Stimulated activated CD4-positive, alpha-beta T cell treated with anti-CD3 and anti-CD28 coated beads, Interleukin-1b, Interleukin-23, amount 100 ng/mL, for 4 hours (primary cell): ENCODE measurements at regions not wholly inside any gene's neighbourhood (a gene's known extent, or its start where the extent isn't known, plus 50 kb on each side); places are given as distances from the start of the nearest gene placed in this dataset.
A peak's percentile ranks its signal among the peaks of the same experiment; 100 is the strongest.

Experiments used
- DNase-seq, 2 donors: peaks; one replicate each; pipeline ENCODE4 v3.0.0-alpha.2; 2020; ENCODE audit warnings: low read depth in 2 of 2

GRCh38 chr9:127553793-127554192 lies 58.3 kb upstream of the STXBP1 start:
- DNase-seq: no peak

DNA sequence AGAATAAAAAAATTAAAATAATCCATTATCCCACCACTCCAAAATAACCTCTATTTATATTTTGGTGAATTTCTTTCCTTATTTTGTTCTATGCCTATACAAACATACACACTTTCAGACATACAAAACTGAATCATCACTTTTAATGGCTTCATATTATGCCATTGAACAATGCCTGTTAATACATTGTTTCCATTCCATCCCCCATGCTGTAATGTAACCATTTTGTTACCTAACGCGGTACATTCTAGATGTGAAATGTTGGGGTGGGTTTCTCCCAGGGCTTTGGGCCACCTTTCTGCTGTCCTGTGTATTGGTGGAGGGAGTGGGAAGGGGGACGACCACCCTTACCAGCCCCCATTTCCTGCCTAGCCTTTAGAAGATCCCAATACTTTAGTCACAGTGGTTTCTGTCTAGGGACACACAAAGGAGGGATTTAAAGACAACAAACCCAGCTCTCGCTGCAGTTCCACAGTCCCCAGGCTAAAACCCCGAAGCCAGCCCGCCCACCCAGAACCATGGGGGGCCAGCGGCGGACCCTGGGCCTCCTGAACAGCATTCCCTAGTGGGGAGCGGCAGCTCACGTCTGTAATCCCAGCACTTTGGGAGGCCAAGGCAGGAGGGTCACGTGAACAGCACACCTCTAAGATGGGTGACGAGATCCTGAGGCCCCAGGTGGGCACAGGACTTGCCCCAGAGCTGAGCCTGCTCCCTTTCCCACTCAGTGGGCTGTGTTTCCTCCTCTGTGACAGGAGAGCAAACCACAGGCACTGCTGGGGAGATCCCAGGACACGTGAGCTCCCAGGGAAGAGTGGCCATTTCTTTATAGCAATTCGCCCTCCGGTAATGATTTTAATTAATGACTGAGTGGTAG lies 56.9 kb upstream of the STXBP1 start:
- DNase-seq: no peak

DNA sequence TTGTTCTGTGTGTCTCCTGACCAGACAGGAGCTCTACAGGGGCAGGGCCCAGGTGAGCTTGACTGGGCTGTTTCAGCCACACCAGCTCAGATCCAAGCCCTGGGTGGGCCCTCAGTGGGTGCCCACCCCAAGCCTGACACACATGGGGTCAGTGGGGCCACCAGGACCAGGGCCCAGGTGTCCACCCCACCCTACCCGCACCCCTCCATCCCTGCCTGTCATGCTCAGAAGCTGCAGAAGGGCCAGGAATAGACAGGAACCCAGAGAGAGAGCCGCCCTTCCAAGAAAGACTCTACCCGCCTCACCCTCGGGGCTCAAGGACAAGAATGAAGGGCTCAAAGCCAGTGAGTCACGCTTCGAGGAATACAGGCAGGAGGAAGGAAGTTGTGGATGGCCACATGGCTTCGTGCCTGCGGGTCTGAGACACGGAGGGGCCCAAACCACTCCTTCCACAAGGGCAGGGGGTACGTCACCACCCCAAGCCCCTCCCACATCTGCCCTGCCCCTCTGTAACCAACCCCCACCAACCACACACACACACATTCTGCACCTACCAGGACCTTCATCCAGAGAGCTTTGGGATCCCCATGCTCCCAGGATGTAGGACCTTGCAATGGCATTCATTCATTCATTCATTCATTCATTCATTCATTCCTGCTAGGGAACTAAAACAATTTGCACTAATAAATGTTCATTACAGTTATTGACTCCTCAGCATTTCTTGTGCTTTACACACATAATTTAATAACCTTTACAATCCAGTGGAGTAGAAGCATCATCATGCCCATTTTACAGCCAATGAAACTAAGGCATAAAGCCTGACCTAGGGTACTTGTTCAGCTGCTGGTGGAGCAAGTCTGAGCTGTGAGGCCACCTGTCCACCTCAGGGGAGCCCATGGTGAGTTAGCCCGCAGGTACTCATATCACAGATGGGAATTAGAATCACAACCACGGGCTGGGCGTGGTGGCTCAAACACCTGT lies 55.9 kb upstream of the STXBP1 start:
- DNase-seq: peak in 1 of 2 donors; percentile 42

- DNase-seq: no peak
Measured at GRCh38 chr9:127556871-127557270, 55.2 kb upstream of the STXBP1 start.

DNA sequence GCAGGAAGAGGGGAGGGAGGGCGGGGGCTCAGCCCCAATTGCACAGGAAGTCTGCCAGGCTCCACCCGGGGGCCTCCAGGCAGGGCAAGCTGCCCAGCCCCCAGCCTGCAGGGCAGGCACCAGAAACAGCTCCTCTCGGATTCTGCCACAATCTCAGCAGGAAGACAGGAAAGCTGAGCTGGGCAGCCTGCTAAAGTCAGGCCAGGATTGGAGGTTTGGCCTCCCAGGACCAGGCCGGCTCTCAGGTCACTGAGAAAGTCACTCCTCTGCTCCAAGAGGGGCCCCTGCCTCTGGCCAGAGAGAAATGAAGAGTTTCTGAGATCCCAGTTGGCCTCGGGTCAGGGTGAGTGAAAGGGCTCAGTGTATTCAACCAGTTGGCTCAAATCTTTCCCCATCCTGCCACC lies 54.6 kb upstream of the STXBP1 start:
- DNase-seq: no peak

DNA sequence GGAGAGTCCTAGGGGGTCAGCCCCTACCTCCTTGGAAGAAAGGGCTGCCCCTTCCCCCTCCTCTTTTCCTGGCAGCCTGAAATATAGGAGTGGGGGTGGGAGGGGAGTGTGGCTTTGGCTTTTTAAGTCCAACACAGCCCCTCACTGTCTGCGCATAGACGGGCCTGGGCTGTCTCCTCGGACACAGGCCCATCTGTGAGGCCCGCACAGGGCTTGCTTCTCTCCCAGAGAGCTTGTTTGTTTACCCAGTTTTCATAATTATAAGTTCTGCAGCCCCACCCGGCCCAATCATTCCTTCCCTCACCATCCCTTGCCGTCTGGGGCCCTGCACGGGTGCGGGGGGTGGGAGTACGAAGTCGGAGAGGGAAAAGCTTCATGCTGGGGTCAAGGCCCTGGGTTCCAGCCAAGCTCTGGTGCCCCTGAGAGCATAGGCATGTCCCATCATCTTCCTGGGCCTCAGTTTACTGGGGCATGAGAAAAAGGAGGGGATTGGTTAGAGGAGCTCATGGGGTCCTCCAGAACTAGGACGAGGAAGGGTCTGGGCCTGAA lies 54.0 kb upstream of the STXBP1 start:
- DNase-seq: no peak

- no peak for DNase-seq
Measured at GRCh38 chr9:127558581-127559246, 53.4 kb upstream of the STXBP1 start.

DNA sequence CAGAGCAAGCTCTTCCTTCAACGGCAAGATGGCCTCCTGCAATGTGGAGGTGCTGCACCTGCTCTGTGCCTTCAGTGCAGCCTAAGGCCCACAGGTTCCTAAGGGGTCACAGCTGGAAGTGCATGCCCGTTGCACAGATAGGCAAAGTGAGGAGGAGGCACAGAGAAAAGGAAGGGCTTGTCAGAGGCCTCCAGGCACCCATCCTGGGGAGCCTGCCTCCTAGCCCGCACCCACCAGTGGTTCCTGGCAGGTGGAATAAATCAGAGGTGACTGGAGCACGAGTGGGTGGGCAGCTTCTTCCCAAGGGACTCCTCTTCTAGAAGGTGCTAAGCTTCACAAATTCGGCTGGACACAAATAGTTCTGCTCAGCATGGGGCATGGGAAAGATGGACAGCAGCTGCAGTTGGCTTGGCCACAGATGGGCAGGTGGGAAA lies 52.8 kb upstream of the STXBP1 start:
- no peak for DNase-seq

DNA sequence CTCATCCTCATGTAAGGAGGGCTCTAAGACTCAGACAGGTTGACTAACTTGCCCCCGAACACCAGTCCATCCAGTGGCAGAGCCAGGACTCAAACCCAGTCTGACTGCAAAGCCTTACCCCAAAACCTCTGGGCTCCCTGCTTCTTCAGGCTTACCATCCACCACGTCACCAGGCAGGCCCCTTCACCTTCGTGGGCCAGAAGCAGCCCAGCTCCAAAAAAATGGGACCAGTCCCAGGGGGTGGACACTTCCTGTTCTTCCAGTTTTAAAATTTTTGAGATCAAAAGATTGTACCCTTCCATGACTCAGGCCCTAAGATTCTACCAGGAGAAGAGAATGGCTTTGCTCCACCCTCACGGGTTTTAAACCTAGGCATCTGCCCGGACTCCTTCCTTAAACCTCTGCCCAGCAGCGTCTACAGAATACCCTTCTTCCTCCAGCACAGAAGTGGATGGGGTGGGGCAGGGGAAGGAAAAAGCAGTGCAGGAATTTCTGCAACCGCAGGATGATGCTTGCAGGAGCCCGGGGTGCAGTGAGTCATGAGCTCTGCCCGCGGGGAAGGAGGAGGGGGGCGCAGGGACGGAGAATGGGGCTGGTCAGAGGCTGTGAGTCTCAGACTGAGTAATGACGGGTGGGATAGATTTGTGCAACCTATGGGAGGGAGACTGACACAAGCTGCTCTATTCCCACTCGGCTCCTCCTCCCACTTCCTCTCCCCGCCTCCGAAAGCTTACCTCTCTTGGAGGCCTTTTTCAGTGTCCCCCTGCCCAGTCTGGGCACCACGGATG lies 50.4 kb upstream of the STXBP1 start:
- DNase-seq: no peak
